ENCODE measurements at regions not wholly inside any gene's neighbourhood (a gene's known extent, or its start where the extent isn't known, plus 50 kb on each side); places are given as distances from the start of the nearest gene placed in this dataset.

DNA sequence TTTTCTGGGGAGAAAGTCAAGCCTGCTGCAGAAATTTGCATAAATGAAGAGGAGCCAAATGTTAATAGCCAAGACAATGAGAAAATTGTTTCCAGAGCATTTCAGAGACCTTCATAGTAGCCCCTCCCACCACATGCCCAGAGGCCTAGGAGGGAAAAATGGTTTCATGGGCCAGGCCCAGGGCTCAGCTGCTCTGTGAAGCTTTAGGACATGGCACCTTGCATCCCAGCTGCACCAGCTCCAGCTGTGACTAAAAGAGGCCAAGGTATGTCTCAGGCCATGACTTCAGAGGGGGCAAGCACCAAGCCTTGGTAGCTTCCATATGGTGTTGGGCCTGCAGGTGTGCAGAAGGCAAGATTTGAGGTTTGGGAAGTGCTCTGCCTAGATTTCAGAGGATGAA is 258.8 kb upstream of the SATB1 start:
- TF ChIP-seq, protein P1, sequence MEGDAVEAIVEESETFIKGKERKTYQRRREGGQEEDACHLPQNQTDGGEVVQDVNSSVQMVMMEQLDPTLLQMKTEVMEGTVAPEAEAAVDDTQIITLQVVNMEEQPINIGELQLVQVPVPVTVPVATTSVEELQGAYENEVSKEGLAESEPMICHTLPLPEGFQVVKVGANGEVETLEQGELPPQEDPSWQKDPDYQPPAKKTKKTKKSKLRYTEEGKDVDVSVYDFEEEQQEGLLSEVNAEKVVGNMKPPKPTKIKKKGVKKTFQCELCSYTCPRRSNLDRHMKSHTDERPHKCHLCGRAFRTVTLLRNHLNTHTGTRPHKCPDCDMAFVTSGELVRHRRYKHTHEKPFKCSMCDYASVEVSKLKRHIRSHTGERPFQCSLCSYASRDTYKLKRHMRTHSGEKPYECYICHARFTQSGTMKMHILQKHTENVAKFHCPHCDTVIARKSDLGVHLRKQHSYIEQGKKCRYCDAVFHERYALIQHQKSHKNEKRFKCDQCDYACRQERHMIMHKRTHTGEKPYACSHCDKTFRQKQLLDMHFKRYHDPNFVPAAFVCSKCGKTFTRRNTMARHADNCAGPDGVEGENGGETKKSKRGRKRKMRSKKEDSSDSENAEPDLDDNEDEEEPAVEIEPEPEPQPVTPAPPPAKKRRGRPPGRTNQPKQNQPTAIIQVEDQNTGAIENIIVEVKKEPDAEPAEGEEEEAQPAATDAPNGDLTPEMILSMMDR (conservative IDR thresholded peaks at IDR 0.05; ENCODE audit: low read length), result no peak
- no peak for TF ChIP-seq EZH2phosphoT487 (IDR thresholded peaks at IDR 0.05; ENCODE audit: borderline replicate concordance, low read depth, low read length)
- Histone ChIP-seq H3K36me3 (ENCODE audit: insufficient read depth, low read length) (no peaks in the 10 kb centered on the region; the same call in 1 of the 2 replicates), H4K20me1 (ENCODE audit: insufficient read depth, low read length) (no peaks in the 10 kb centered on the region), H2AFZ (ENCODE audit: low read length) (no peak overlapping the region), H3K9me3 (ENCODE audit: low read length) (peaks cover 9% of the 10 kb centered on the region; the same call in 1 of the 2 replicates), H3K4me1 (ENCODE audit: insufficient read depth, low read length, poor library complexity, severe bottlenecking) (peaks cover 7% of the 10 kb centered on the region), H3K4me3 (ENCODE audit: low read depth, low read length, poor library complexity, severe bottlenecking) (no peak overlapping the region), H3K79me2 (ENCODE audit: insufficient read depth, low read depth, low read length) (no peaks in the 10 kb centered on the region), H3K9me2 (ENCODE audit: insufficient read depth, low read length) (no peaks in the 10 kb centered on the region), H3K27ac (ENCODE audit: low read depth, low read length, poor library complexity, severe bottlenecking) (no peak overlapping the region), H3K4me2 (ENCODE audit: low read length) (no peak overlapping the region)
- DNase-seq (ENCODE audit: low spot score), result no peak
- BruUV-seq (replicated peaks), result no TSS peak
- intact Hi-C loops (cut with micrococcal nuclease; ENCODE audit: unreplicated experiment), result no loop called here
- POLR2A ChIA-PET, result interaction anchor here (0.6 kb wide), 1 partner anchor 1737 kb away, joined by 3 read pairs; no protein-coding TSS in a partner anchor
- CTCF ChIA-PET (ENCODE audit: unreplicated experiment), result no interaction called here

DNA sequence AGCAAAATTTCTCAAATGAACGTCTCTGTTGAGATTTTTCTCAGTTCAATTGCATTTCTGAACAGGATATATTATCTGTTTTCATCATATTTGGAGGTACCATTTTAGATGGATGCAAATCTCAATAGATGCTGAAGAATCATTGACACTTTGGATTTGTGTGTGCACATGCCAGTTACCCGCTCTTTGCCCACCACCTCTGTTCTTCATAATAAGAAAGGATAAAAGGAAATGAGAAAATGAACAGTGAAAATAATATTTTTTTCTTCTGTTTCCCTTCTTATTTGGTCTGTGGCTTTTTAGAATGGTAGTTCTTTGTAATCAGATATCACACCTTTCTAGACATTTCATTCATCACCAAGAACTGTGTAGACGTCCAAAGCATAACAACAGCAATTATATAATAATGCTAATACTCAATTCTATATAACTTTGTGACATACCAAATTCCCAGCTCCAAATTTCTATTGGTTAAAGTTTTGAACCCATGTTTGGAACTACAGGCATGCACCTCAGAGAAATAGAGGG is 256.7 kb upstream of the SATB1 start:
- Histone ChIP-seq H3K4me2 (ENCODE audit: low read length) (no peak overlapping the region), H3K36me3 (ENCODE audit: insufficient read depth, low read length) (no peaks in the 10 kb centered on the region; the same call in 1 of the 2 replicates), H3K27ac (ENCODE audit: low read depth, low read length, poor library complexity, severe bottlenecking) (no peak overlapping the region), H3K9me3 (ENCODE audit: low read length) (peaks cover 5% of the 10 kb centered on the region; the same call in 1 of the 2 replicates), H4K20me1 (ENCODE audit: insufficient read depth, low read length) (no peaks in the 10 kb centered on the region), H3K9me2 (ENCODE audit: insufficient read depth, low read length) (no peaks in the 10 kb centered on the region), H2AFZ (ENCODE audit: low read length) (no peak overlapping the region), H3K79me2 (ENCODE audit: insufficient read depth, low read depth, low read length) (no peaks in the 10 kb centered on the region), H3K4me1 (ENCODE audit: insufficient read depth, low read length, poor library complexity, severe bottlenecking) (peaks cover 7% of the 10 kb centered on the region), H3K4me3 (ENCODE audit: low read depth, low read length, poor library complexity, severe bottlenecking) (no peak overlapping the region)
- no peak for TF ChIP-seq EZH2phosphoT487 (IDR thresholded peaks at IDR 0.05; ENCODE audit: borderline replicate concordance, low read depth, low read length)
- TF ChIP-seq, protein P1 (conservative IDR thresholded peaks at IDR 0.05; ENCODE audit: low read length), result no peak
- no TSS peak for BruUV-seq (replicated peaks)
- intact Hi-C loops (cut with micrococcal nuclease; ENCODE audit: unreplicated experiment), result no loop called here
- no peak for DNase-seq (ENCODE audit: low spot score)
- ChIA-PET CTCF (ENCODE audit: unreplicated experiment) (no interaction called here), POLR2A (no interaction called here)

DNA sequence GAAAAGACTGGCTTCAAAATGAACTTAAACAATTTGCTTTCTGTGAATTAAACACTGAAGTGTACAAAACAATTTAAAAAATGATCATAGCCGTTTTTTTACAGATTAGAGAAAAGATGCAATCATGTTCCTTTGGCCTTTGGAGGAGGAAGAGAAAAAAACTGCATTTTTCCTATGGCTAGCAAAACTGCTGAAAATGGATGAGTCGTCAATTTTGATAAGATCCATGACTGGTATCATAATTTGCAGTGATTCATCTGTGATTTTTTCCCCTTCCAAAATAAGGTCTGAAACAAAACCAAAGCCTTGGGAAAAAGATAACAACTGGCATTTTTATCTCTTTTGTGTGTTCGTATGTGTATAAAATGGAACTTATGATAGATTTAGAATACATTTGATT is 255.6 kb upstream of the SATB1 start:
- intact Hi-C loops (cut with micrococcal nuclease; ENCODE audit: unreplicated experiment), result no loop called here
- Histone ChIP-seq H3K79me2 (ENCODE audit: insufficient read depth, low read depth, low read length) (no peaks in the 10 kb centered on the region), H2AFZ (ENCODE audit: low read length) (no peak overlapping the region), H3K27ac (ENCODE audit: low read depth, low read length, poor library complexity, severe bottlenecking) (no peak overlapping the region), H3K36me3 (ENCODE audit: insufficient read depth, low read length) (no peaks in the 10 kb centered on the region; the same call in 1 of the 2 replicates), H3K4me1 (ENCODE audit: insufficient read depth, low read length, poor library complexity, severe bottlenecking) (peaks cover 7% of the 10 kb centered on the region), H3K9me2 (ENCODE audit: insufficient read depth, low read length) (no peaks in the 10 kb centered on the region), H3K4me2 (ENCODE audit: low read length) (no peak overlapping the region), H3K9me3 (ENCODE audit: low read length) (peaks cover 5% of the 10 kb centered on the region; the same call in 1 of the 2 replicates), H3K4me3 (ENCODE audit: low read depth, low read length, poor library complexity, severe bottlenecking) (no peak overlapping the region), H4K20me1 (ENCODE audit: insufficient read depth, low read length) (no peaks in the 10 kb centered on the region)
- ChIA-PET CTCF (ENCODE audit: unreplicated experiment) (no interaction called here), POLR2A (no interaction called here)
- no TSS peak for BruUV-seq (replicated peaks)
- DNase-seq (ENCODE audit: low spot score), result no peak
- TF ChIP-seq, protein P1 (conservative IDR thresholded peaks at IDR 0.05; ENCODE audit: low read length), result no peak
- no peak for TF ChIP-seq EZH2phosphoT487 (IDR thresholded peaks at IDR 0.05; ENCODE audit: borderline replicate concordance, low read depth, low read length)

Data from OCI-LY7 (cell line).